Mesenchymal stem cell (in vitro differentiated cells and primary cell): ENCODE measurements at regions not wholly inside any gene's neighbourhood (a gene's known extent, or its start where the extent isn't known, plus 50 kb on each side); places are given as distances from the start of the nearest gene placed in this dataset.
A peak's percentile ranks its signal among the peaks of the same experiment; 100 is the strongest.
"Not testable (repeated sequence)": the region's sequence is repeated elsewhere in the genome, so short reads cannot be mapped to it uniquely, and the experiment has no call there.

Source experiments
- DNase-seq: peaks from one replicate; pipeline ENCODE4 v3.0.0-alpha.2; 2013
- H2AFZ ChIP-seq: one replicate; pipeline ENCODE4 v1.6.1; 2013; ENCODE audit warnings: low read depth, mild to moderate bottlenecking, control low read depth, inconsistent platforms, low read length, moderate library complexity
- H2AK5ac ChIP-seq: 2 replicates; pipeline ENCODE4 v1.6.1; 2013; ENCODE audit warnings: low read length, moderate library complexity, mild to moderate bottlenecking, inconsistent platforms; ENCODE audit not compliant: severe bottlenecking
- H2BK120ac ChIP-seq: one replicate; pipeline ENCODE4 v1.6.1; 2013; ENCODE audit warnings: low read depth, mild to moderate bottlenecking, inconsistent platforms, low read length, moderate library complexity
- H2BK12ac ChIP-seq, 2 experiments: one replicate each; pipeline ENCODE4 v1.6.1; 2013; ENCODE audit warnings: inconsistent platforms in 2 of 2, low read length in 2 of 2, mild to moderate bottlenecking in 2 of 2, moderate library complexity in 2 of 2, control low read depth in 1 of 2
- H2BK15ac ChIP-seq: one replicate; pipeline ENCODE4 v1.6.1; 2013; ENCODE audit warnings: mild to moderate bottlenecking, low read depth, inconsistent platforms; ENCODE audit not compliant: poor library complexity, severe bottlenecking
- H2BK5ac ChIP-seq: 2 replicates; pipeline ENCODE4 v1.6.1; 2013; ENCODE audit warnings: low read depth, mild to moderate bottlenecking, low read length, control low read depth, inconsistent platforms; ENCODE audit not compliant: poor library complexity, severe bottlenecking
- H3K14ac ChIP-seq, 2 experiments: one replicate each; pipeline ENCODE4 v1.6.1; 2013; ENCODE audit warnings: inconsistent platforms in 2 of 2, low read length in 2 of 2, control low read depth in 1 of 2, mild to moderate bottlenecking in 1 of 2, moderate library complexity in 1 of 2
- H3K18ac ChIP-seq, 2 experiments: one replicate each; pipeline ENCODE4 v1.6.1; 2013; ENCODE audit warnings: inconsistent platforms in 2 of 2, low read length in 2 of 2, control low read depth in 1 of 2, low read depth in 1 of 2, mild to moderate bottlenecking in 1 of 2
- H3K23ac ChIP-seq, 2 experiments: one replicate each; pipeline ENCODE4 v1.6.1; 2013; ENCODE audit warnings: inconsistent platforms in 2 of 2, low read length in 2 of 2, mild to moderate bottlenecking in 2 of 2, moderate library complexity in 2 of 2, control low read depth in 1 of 2
- H3K27ac ChIP-seq: 2 replicates; pipeline ENCODE4 v1.5.1; 2013; ENCODE audit warnings: mild to moderate bottlenecking, moderate library complexity, low read length, control low read depth, inconsistent platforms; ENCODE audit not compliant: poor library complexity, severe bottlenecking
- H3K27me3 ChIP-seq, 2 experiments: 2 replicates each; pipeline versions ENCODE4 v1.6.1 to v1.7.0; 2013; ENCODE audit warnings: low read length in 2 of 2, mild to moderate bottlenecking in 2 of 2, moderate library complexity in 2 of 2, control low read depth in 1 of 2, inconsistent platforms in 1 of 2; ENCODE audit not compliant: control insufficient read depth in 1 of 2, insufficient read depth in 1 of 2
- H3K36me3 ChIP-seq, 2 experiments: 2 replicates each; pipeline versions ENCODE4 v1.6.1 to v1.7.0; 2013; ENCODE audit warnings: low read length in 2 of 2, control low read depth in 1 of 2, inconsistent platforms in 1 of 2, low read depth in 1 of 2, mild to moderate bottlenecking in 1 of 2; ENCODE audit not compliant: insufficient read depth in 2 of 2, control insufficient read depth in 1 of 2
- H3K4ac ChIP-seq, 2 experiments: one replicate each; pipeline ENCODE4 v1.6.1; 2013; ENCODE audit warnings: inconsistent platforms in 2 of 2, low read length in 2 of 2, mild to moderate bottlenecking in 2 of 2, moderate library complexity in 2 of 2, control low read depth in 1 of 2, low read depth in 1 of 2
- H3K4me1 ChIP-seq: 2 replicates; pipeline ENCODE4 v1.6.1; 2013; ENCODE audit warnings: low read depth, low read length, control low read depth; ENCODE audit not compliant: control insufficient read depth, insufficient read depth
- H3K4me2 ChIP-seq: 2 replicates; pipeline ENCODE4 v1.6.1; 2013; ENCODE audit warnings: low read length, mild to moderate bottlenecking, inconsistent platforms; ENCODE audit not compliant: poor library complexity, severe bottlenecking
- H3K4me3 ChIP-seq, 2 experiments: 2 replicates each; pipeline versions ENCODE4 v1.5.1 to v1.7.0; 2013; ENCODE audit warnings: low read length in 2 of 2, mild to moderate bottlenecking in 2 of 2, control low read depth in 1 of 2, low read depth in 1 of 2; ENCODE audit not compliant: insufficient read depth in 1 of 2
- H3K79me1 ChIP-seq: replicated peaks from 2 replicates; pipeline ENCODE4 v1.6.1; 2013; ENCODE audit warnings: mild to moderate bottlenecking, control low read depth, low read length, inconsistent platforms; ENCODE audit not compliant: poor library complexity, severe bottlenecking
- H3K9ac ChIP-seq: 2 replicates; pipeline ENCODE4 v1.7.0; 2013; ENCODE audit warnings: mild to moderate bottlenecking, low read length, moderate library complexity
- H3K9me3 ChIP-seq: 2 replicates; pipeline ENCODE4 v1.7.0; 2013; ENCODE audit warnings: mild to moderate bottlenecking, low read length; ENCODE audit not compliant: control insufficient read depth
- H4K8ac ChIP-seq: one replicate; pipeline ENCODE4 v1.6.1; 2013; ENCODE audit warnings: inconsistent platforms, mild to moderate bottlenecking, low read length, moderate library complexity
- H4K91ac ChIP-seq: one replicate; pipeline ENCODE4 v1.6.1; 2013; ENCODE audit warnings: mild to moderate bottlenecking, low read length, inconsistent platforms
- WGBS: methylation state at CpG from one replicate; pipeline ENCODE4 v1.1.7; 2013; ENCODE audit warnings: mixed read lengths; 5-methylcytosine and 5-hydroxymethylcytosine counted together

DNA sequence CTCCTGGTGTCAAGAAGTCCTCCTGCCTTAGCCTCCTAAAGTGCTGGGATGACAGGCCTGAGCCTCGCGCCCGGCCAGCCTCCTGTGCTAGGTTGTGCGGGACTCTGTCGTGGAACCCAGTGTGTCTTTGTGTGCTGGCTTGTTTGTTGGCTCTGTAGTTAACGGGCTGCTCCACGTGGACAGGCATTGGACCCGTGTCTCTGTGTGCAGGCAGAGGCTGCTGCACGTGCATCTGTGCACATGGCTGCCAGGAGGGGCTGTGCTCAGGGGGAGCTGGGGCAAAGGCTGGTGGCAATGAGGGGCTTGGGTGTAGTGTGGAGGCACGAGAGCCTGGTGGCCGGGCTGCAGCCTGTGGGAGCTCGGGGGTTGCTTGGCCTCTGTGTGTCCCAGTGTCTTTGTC lies 121.3 kb upstream of the ALDH3B2 start:
- H2BK120ac ChIP-seq = no peak overlapping the region
- WGBS = 92% methylated on average over 9 of the region's 12 CpGs
- no peak overlapping the region for H3K27ac ChIP-seq
- H3K36me3 ChIP-seq = no peaks in the 10 kb centered on the region
- H3K9me3 ChIP-seq = no peaks in the 10 kb centered on the region
- no peaks in the 10 kb centered on the region for H3K79me1 ChIP-seq
- no peak overlapping the region for H2BK5ac ChIP-seq
- no peak overlapping the region for H3K9ac ChIP-seq
- no peak for DNase-seq
- H3K4me2 ChIP-seq = no peak overlapping the region
- H4K91ac ChIP-seq = no peak overlapping the region
- H3K27me3 ChIP-seq = no peaks in the 10 kb centered on the region
- no peak overlapping the region for H3K23ac ChIP-seq
- H3K18ac ChIP-seq = no peak overlapping the region
- no peak overlapping the region for H2BK12ac ChIP-seq
- no peak overlapping the region for H3K4me3 ChIP-seq
- no peak overlapping the region for H3K4ac ChIP-seq
- H2BK15ac ChIP-seq = no peak overlapping the region
- no peaks in the 10 kb centered on the region for H3K4me1 ChIP-seq
- no peak overlapping the region for H2AFZ ChIP-seq
- H2AK5ac ChIP-seq = no peak overlapping the region
- H3K14ac ChIP-seq = peak overlapping the region in 1 of 2 experiments; percentile 48
- H4K8ac ChIP-seq = no peak overlapping the region

DNA sequence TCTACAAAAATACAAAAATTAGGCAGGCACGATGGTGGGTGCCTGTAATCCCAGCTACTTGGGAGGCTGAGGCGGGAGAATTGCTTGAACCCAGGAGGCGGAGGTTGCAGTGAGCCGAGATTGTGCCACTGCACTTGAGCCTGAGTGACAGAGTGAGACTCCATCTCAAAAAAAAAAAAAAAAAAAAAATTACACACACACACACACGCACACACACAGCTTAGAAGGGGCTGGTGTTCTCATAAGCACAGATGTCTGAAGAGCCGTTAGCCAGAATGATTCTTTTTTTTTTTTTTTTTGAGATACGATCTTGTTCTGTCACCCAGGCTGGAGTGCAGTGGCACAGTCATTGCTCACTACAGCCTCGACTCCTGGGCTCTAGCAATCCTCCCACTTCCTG lies 119.3 kb upstream of the ALDH3B2 start:
- not testable (repeated sequence) for H3K4me3 ChIP-seq, H4K8ac ChIP-seq, H3K36me3 ChIP-seq, H3K4ac ChIP-seq, H2AK5ac ChIP-seq, DNase-seq, H2BK12ac ChIP-seq, H3K9me3 ChIP-seq, H3K14ac ChIP-seq, H3K18ac ChIP-seq, H2AFZ ChIP-seq, H2BK5ac ChIP-seq, H2BK120ac ChIP-seq, H3K79me1 ChIP-seq, H3K4me1 ChIP-seq, H3K27ac ChIP-seq, H2BK15ac ChIP-seq, H3K4me2 ChIP-seq, H3K9ac ChIP-seq, H3K23ac ChIP-seq, H4K91ac ChIP-seq, H3K27me3 ChIP-seq
- 69% methylated on average over 4 of the region's 8 CpGs for WGBS

DNA sequence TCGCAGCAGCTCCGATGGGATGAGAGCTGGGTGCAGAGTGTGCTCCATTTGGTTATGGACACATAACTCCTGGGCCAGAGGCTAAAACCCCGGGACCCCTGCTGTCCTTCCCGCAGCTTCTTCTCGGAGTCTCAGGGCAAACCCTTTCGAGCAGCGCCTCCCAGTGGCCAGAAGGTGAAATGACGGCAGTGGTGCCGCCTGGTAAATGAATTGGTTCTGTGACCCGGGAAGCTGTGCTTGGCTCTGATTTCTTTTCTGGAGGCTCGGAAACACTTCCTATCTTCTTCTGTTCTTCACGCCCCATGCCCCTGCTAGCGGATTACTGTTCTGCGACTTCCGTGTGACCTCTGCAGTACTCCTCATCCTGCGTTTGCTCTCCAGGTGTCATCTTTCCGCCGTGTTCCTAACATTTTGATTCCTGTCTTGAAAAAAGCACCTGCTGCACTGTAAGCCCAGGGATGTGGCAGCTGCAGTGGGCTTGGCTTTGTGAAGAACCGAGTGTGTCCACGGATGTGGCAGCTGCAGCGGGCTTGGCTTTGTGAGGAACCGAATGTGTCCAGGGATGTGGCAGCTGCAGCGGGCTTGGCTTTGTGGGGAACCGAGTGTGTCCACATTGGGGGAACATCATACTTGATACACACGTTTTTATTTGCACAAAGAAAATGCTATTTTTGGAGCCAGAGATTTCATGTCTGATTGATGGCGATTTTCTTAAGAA lies 118.0 kb upstream of the ALDH3B2 start:
- H3K4ac ChIP-seq, H3K4me2 ChIP-seq, H4K8ac ChIP-seq, H3K4me3 ChIP-seq, DNase-seq, H3K9ac ChIP-seq, H2BK12ac ChIP-seq, H3K27ac ChIP-seq, H2AFZ ChIP-seq, H3K23ac ChIP-seq, H2AK5ac ChIP-seq, H3K27me3 ChIP-seq, H3K4me1 ChIP-seq, H3K9me3 ChIP-seq, H2BK5ac ChIP-seq, H2BK15ac ChIP-seq, H3K79me1 ChIP-seq, H4K91ac ChIP-seq, H2BK120ac ChIP-seq, H3K14ac ChIP-seq, H3K18ac ChIP-seq, H3K36me3 ChIP-seq: not testable (repeated sequence)
- WGBS = 26% methylated on average over 16 of the region's 26 CpGs

DNA sequence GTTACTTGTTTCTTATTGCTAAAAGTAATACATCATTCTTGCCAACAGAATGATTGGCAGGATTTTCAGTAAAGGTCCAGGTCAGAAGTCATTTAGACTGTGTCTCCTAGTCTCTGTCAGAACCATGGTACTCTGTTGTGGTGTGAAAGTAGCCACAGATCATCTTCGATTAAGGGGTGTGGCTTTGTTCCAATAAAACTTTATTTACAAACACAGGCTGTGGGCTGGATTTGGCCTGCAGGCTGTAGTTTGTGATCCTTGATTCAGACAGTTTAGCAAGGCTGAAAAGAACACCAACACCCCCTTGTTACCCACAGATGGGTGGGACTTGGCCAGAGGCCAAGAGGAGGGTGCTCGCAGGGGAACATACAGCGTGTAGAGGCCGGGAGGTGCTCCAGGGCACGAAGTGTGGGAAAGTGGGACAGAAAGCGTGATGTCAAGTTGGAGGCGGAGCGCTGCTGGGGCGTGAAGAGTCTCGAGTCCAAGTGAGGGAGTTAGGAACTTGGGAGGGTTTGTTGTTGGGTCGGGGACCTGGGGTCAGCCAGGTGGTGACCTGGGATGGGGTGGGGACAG lies 117.3 kb upstream of the ALDH3B2 start:
- H3K18ac ChIP-seq, H2BK15ac ChIP-seq, H4K91ac ChIP-seq, H3K27ac ChIP-seq, H3K23ac ChIP-seq, H3K4ac ChIP-seq, H2AK5ac ChIP-seq, H3K36me3 ChIP-seq, H2AFZ ChIP-seq, H3K9me3 ChIP-seq, H3K27me3 ChIP-seq, H3K14ac ChIP-seq, H2BK5ac ChIP-seq, H4K8ac ChIP-seq, H3K4me1 ChIP-seq, H3K9ac ChIP-seq, H3K4me3 ChIP-seq, H2BK12ac ChIP-seq, H3K4me2 ChIP-seq, H2BK120ac ChIP-seq, DNase-seq, H3K79me1 ChIP-seq: not testable (repeated sequence)
- 65% methylated on average over 11 of the region's 11 CpGs for WGBS
